ENCODE measurements at regions not wholly inside any gene's neighbourhood (a gene's known extent, or its start where the extent isn't known, plus 50 kb on each side); places are given as distances from the start of the nearest gene placed in this dataset.
"Not testable (repeated sequence)": the region's sequence is repeated elsewhere in the genome, so short reads cannot be mapped to it uniquely, and the experiment has no call there.

DNA sequence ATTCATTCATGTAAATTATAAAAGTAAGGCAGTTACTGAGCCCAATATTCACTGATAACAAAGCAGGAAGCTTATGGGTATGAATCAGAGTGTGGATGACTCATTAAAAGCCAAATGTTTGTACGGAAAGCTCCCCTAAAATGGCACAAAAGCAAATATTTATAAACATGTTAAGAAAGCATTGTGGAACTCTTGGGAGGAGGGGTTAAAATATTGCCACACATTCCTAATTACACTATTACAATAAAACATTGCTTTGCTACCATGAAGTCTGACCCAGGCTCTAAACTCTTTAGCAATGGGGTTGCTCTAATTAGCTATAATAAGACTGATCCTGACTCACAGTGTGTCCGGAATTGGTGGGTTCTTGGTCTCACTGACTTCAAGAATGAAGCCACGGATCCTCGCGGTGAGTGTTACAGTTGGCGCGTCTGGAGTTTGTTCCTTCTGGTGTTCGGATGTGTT, 110.9 kb downstream of the NAB1 start:
- TF ChIP-seq, protein P1, sequence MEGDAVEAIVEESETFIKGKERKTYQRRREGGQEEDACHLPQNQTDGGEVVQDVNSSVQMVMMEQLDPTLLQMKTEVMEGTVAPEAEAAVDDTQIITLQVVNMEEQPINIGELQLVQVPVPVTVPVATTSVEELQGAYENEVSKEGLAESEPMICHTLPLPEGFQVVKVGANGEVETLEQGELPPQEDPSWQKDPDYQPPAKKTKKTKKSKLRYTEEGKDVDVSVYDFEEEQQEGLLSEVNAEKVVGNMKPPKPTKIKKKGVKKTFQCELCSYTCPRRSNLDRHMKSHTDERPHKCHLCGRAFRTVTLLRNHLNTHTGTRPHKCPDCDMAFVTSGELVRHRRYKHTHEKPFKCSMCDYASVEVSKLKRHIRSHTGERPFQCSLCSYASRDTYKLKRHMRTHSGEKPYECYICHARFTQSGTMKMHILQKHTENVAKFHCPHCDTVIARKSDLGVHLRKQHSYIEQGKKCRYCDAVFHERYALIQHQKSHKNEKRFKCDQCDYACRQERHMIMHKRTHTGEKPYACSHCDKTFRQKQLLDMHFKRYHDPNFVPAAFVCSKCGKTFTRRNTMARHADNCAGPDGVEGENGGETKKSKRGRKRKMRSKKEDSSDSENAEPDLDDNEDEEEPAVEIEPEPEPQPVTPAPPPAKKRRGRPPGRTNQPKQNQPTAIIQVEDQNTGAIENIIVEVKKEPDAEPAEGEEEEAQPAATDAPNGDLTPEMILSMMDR (IDR thresholded peaks at IDR 0.05): no peak
- H3K36me3 Mint-ChIP-seq (ENCODE audit: low read depth): no peaks in the 10 kb centered on the region
- peaks cover 54% of the 10 kb centered on the region for H3K4me1 Mint-ChIP-seq (ENCODE audit: low read depth)
- DNase-seq: peak; percentile 86
- H3K9me3 Mint-ChIP-seq: peaks cover 7% of the 10 kb centered on the region; the same call in 1 of the 2 replicates
- H3K4me3 Mint-ChIP-seq: no peak overlapping the region; the same call in 1 of the 2 replicates
- peaks cover 2% of the 10 kb centered on the region; the same call in 1 of the 2 replicates for H3K27me3 Mint-ChIP-seq (ENCODE audit: insufficient read depth)
- peak overlapping the region; percentile 40 for H3K27ac Mint-ChIP-seq

DNA sequence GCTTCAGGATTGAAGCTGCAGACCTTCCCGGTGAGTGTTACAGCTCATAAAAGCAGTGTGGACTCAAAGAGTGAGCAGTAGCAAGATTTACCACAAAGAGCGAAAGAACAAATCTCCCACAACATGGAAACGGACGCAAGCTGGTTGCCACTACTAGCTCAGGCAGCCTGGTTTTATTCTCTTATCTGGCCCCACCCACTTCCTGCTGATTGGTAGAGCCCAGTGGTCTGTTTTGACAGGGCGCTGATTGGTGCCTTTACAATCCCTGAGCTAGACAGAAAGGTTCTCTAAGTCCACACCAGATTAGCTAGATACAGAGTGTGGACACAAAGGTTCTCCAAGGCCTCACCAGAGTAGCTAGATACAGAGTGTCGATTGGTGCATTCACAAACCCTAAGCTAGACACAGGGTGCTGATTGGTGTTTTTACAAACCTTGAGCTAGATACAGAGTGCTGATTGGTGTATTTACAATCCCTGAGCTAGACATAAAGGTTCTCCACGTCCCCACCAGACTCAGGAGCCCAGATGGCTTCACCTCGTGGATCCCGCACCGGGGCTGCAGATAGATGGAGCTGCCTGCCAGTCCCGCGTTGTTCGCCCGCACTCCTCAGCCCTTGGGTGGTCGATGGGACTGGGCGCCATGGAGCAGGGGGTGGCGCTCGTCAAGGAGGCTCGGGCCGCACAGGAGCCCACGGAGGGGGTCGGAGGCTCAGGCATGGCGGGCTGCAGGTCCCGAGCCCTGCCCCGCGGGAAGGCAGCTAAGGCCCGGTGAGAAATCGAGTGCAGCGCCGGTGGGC, 111.7 kb downstream of the NAB1 start:
- H3K27ac Mint-ChIP-seq: peak overlapping the region; percentile 40; the same call in 1 of the 2 replicates
- not testable (repeated sequence) for H3K9me3 Mint-ChIP-seq; DNase-seq; H3K4me3 Mint-ChIP-seq; H3K36me3 Mint-ChIP-seq (ENCODE audit: low read depth); H3K27me3 Mint-ChIP-seq (ENCODE audit: insufficient read depth)
- peaks cover 61% of the 10 kb centered on the region for H3K4me1 Mint-ChIP-seq (ENCODE audit: low read depth)

DNA sequence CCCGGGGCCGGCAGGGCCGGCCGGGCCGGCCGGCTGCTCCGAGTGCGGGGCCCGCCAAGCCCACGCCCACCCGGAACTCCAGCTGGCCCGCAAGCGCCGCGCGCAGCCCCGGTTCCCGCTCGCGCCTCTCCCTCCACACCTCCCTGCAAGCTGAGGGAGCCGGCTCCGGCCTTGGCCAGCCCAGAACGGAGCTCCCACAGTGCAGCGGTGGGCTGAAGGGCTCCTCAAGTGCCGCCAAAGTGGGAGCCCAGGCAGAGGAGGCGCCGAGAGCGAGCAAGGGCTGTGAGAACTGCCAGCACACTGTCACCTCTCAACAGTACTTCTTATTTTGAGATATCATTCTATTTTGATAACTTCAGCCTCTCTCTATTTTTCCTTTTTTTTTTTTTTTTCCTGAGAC, 112.3 kb downstream of the NAB1 start:
- H3K4me3 Mint-ChIP-seq; H3K36me3 Mint-ChIP-seq (ENCODE audit: low read depth); H3K27ac Mint-ChIP-seq; H3K27me3 Mint-ChIP-seq (ENCODE audit: insufficient read depth); H3K9me3 Mint-ChIP-seq; DNase-seq: not testable (repeated sequence)
- H3K4me1 Mint-ChIP-seq (ENCODE audit: low read depth): peaks cover 62% of the 10 kb centered on the region

DNA sequence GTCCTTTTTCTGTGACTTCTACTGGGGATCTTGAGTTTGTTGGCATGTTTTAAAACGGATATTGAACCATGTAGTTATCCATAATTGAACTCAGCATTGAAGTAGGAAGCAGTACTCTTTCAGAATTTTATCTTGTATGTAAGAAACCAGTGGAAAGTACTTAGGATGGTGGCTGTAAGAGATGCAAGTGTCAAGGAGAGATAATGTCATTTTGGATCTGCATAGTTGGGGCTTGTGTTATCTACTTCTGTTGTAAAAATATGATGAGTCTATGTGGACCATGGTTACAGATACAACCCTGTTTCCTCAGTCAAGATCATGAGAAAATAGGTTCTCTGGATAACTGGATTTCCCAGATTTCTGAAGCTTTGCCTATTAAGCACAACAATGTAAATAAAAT, 113.7 kb downstream of the NAB1 start:
- TF ChIP-seq, protein P1 (IDR thresholded peaks at IDR 0.05): no peak
- H3K36me3 Mint-ChIP-seq (ENCODE audit: low read depth): no peaks in the 10 kb centered on the region
- H3K27me3 Mint-ChIP-seq (ENCODE audit: insufficient read depth): peaks cover 2% of the 10 kb centered on the region; the same call in 1 of the 2 replicates
- H3K4me3 Mint-ChIP-seq: no peak overlapping the region
- H3K9me3 Mint-ChIP-seq: peaks cover 7% of the 10 kb centered on the region; the same call in 1 of the 2 replicates
- H3K27ac Mint-ChIP-seq: no peak overlapping the region
- no peak for DNase-seq
- peaks cover 63% of the 10 kb centered on the region for H3K4me1 Mint-ChIP-seq (ENCODE audit: low read depth)

DNA sequence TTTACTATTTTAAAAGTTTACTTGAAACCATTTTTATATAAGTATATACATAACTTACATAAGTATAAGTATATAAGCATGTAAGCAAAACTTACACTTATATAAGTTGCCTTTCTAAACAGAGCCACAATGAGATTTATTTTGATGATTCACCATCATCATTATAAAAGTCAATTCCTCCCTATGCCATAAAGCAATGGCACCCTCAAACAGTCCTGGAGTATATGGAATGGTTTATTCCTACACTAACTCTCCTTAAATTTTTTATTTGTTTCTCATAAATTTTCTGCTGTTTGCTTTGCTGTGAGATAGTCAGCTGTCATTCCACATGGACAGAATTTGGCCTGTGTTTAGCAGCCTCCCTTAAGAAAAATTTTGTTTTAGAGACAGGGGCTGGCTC, 114.2 kb downstream of the NAB1 start:
- Mint-ChIP-seq H3K27ac (no peak overlapping the region), H3K4me3 (no peak overlapping the region), H3K9me3 (peaks cover 7% of the 10 kb centered on the region; the same call in 1 of the 2 replicates), H3K36me3 (ENCODE audit: low read depth) (no peaks in the 10 kb centered on the region), H3K27me3 (ENCODE audit: insufficient read depth) (peaks cover 2% of the 10 kb centered on the region; the same call in 1 of the 2 replicates), H3K4me1 (ENCODE audit: low read depth) (peaks cover 58% of the 10 kb centered on the region)
- DNase-seq: no peak
- TF ChIP-seq, protein P1 (IDR thresholded peaks at IDR 0.05): no peak

DNA sequence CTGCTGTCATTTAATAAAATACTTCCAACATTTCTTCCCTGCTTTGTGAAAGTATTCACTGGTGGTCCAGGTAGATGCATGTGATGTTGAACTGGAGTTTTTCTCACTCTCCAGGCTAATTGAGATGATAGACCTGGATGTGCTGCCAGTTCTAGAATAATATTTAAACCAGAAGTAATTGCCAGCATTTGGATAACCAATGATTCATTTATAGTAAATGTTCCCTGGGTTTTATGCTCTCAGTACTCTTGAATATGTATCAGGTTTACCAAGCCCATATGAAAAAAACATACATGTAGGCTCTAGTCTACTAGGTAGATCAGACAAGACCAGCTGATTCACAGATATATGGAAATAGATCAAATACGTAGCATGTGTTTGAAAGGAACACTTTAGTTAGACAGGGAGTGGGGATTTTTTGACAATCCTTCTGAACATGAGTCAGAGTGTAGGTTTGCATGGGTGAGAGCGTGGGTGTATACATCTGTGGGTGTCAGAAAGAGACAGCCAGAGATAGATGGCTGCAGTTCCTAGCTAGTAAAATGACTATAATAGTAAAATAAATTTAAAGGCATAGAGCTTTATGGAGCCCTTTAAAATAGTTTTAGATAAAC, 115.1 kb downstream of the NAB1 start:
- no peak overlapping the region for H3K4me3 Mint-ChIP-seq
- TF ChIP-seq, protein P1 (IDR thresholded peaks at IDR 0.05): no peak
- H3K27me3 Mint-ChIP-seq (ENCODE audit: insufficient read depth): peaks cover 2% of the 10 kb centered on the region; the same call in 1 of the 2 replicates

More for the DNA sequence above, 115.1 kb downstream of the NAB1 start:
- DNase-seq: peak; percentile 8
- Mint-ChIP-seq H3K27ac (no peak overlapping the region), H3K4me1 (ENCODE audit: low read depth) (peaks cover 52% of the 10 kb centered on the region), H3K9me3 (peaks cover 7% of the 10 kb centered on the region; the same call in 1 of the 2 replicates), H3K36me3 (ENCODE audit: low read depth) (no peaks in the 10 kb centered on the region)
